T-cell (primary cell): ENCODE measurements at regions not wholly inside any gene's neighbourhood (a gene's known extent, or its start where the extent isn't known, plus 50 kb on each side); places are given as distances from the start of the nearest gene placed in this dataset.

Experiments
- ATAC-seq, 4 experiments: fragments of 200-7000 bp in 3 of 4; fragments of 150-1000 bp in 1 of 4; cut with Tn5 transposase; replicated peaks in 1 of 4; 1 replicate in 3 of 4; 2 replicates in 1 of 4; pipeline ENCODE4 v1.10.0; 2021; ENCODE audit warnings: moderate library complexity in 3 of 4, mild to moderate bottlenecking in 2 of 4, moderate number of reproducible peaks in 1 of 4
- CTCF ChIA-PET, 2 donors: fragments of 300-600 bp; sonication (Branson Sonifier 250); formaldehyde crosslinking; loops; one replicate each; lab custom pipeline; 2022; ENCODE audit warnings: antibody characterized with exemption in 2 of 2; lab: Charles Lee
- POLR2A ChIA-PET, 2 donors: fragments of 300-600 bp; sonication (Branson Sonifier 250); formaldehyde crosslinking; loops; one replicate each; lab custom pipeline; 2022; ENCODE audit warnings: antibody characterized with exemption in 2 of 2; lab: Charles Lee
- DNase-seq, 35 experiments: peaks; one replicate each; pipeline versions ENCODE4 v3.0.0 to v3.0.0-alpha.2; 2013 to 2023
- H3K27ac ChIP-seq: one replicate; pipeline ENCODE4 v1.5.1; 2013; ENCODE audit warnings: low read length
- H3K27me3 ChIP-seq, 2 experiments: replicated peaks in 1 of 2; 1 replicate in 1 of 2; 2 replicates in 1 of 2; pipeline versions ENCODE4 v1.6.1 to v1.7.0; 2013; ENCODE audit warnings: low read length in 1 of 2, mixed read lengths in 1 of 2; ENCODE audit not compliant: control insufficient read depth in 2 of 2, insufficient read depth in 2 of 2; ENCODE audit errors: extremely low read depth in 1 of 2
- H3K36me3 ChIP-seq, 2 donors: 1 replicate in 1 of 2; 2 replicates in 1 of 2; pipeline versions ENCODE4 v1.6.1 to v1.7.0; 2013; ENCODE audit warnings: low read length in 1 of 2; ENCODE audit not compliant: control insufficient read depth in 2 of 2, insufficient read depth in 1 of 2; ENCODE audit errors: extremely low read depth in 1 of 2
- H3K4me1 ChIP-seq, 2 experiments: 1 replicate in 1 of 2; 2 replicates in 1 of 2; pipeline versions ENCODE4 v1.6.1 to v1.7.0; 2013; ENCODE audit warnings: low read length in 2 of 2, mixed read lengths in 1 of 2; ENCODE audit not compliant: insufficient read depth in 2 of 2, control insufficient read depth in 1 of 2; ENCODE audit errors: extremely low read depth in 1 of 2
- H3K4me3 ChIP-seq, 2 donors: 1 replicate in 1 of 2; 2 replicates in 1 of 2; pipeline versions ENCODE4 v1.5.1 to v1.7.0; 2013; ENCODE audit warnings: mild to moderate bottlenecking in 2 of 2, low read length in 1 of 2, moderate library complexity in 1 of 2; ENCODE audit not compliant: control insufficient read depth in 1 of 2; ENCODE audit errors: extremely low read depth in 1 of 2
- H3K9me3 ChIP-seq: 2 replicates; pipeline ENCODE4 v1.7.0; 2013
- H3K27ac Mint-ChIP-seq, 2 donors: one replicate each; pipeline ENCODE4 v1.8.0; 2020 to 2021; ENCODE audit warnings: mild to moderate bottlenecking in 2 of 2, mixed read lengths in 2 of 2
- H3K27me3 Mint-ChIP-seq, 2 donors: one replicate each; pipeline ENCODE4 v1.8.0; 2021 to 2022; ENCODE audit warnings: mixed read lengths in 2 of 2
- H3K36me3 Mint-ChIP-seq: one replicate; pipeline ENCODE4 v1.8.0; 2021; ENCODE audit warnings: mixed read lengths
- H3K4me1 Mint-ChIP-seq, 3 donors: one replicate each; pipeline ENCODE4 v1.8.0; 2020 to 2022; ENCODE audit warnings: mixed read lengths in 3 of 3, mild to moderate bottlenecking in 1 of 3
- H3K4me3 Mint-ChIP-seq, 3 donors: one replicate each; pipeline ENCODE4 v1.8.0; 2020 to 2022; ENCODE audit warnings: mild to moderate bottlenecking in 3 of 3, mixed read lengths in 3 of 3, moderate library complexity in 3 of 3
- H3K9me3 Mint-ChIP-seq, 3 donors: one replicate each; pipeline ENCODE4 v1.8.0; 2020 to 2022; ENCODE audit warnings: mixed read lengths in 3 of 3
- WGBS: methylation state at CpG from one replicate; pipeline ENCODE4 v1.1.5; 2013; ENCODE audit warnings: missing lambda C conversion rate; ENCODE audit not compliant: insufficient coverage; 5-methylcytosine and 5-hydroxymethylcytosine counted together

DNA sequence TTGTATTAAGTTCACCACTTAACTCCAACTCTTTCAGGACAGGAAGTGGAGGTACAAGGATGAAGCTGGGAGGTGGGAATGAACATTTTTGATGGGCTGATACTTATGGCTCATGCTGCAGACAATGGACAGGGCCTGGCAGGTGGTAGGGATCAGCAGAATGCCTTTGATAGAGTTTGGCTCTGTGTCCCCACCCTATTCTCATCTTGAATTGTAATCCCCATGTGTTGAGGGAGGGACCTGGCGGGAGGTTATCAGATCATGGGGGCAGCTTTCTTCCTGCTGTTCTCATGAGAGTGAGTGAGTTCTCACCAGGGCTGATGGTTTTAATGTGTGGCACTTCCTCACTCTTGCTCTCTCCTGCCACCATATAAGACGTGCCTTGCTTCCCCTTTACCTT is 87.3 kb upstream of the PRLR start:
- ChIA-PET POLR2A (no interaction called here), CTCF (no interaction called here)
- Histone ChIP-seq H3K4me3 (no peak overlapping the region), H3K36me3 (no peaks in the 10 kb centered on the region), H3K4me1 (no peaks in the 10 kb centered on the region), H3K27ac (no peak overlapping the region), H3K9me3 (no peaks in the 10 kb centered on the region), H3K27me3 (no peaks in the 10 kb centered on the region)
- Mint-ChIP-seq H3K4me1 (peaks cover 0 to 6% (median 0%) of the 10 kb centered on the region in 3 donors), H3K4me3 (no peak overlapping the region), H3K27ac (no peak overlapping the region), H3K27me3 (peaks cover 3 to 10% of the 10 kb centered on the region in 2 donors), H3K36me3 (no peaks in the 10 kb centered on the region), H3K9me3 (no peaks in the 10 kb centered on the region)
- no peak for DNase-seq
- ATAC-seq = no peak
- no CpG with 5 or more reads among the region's 2 CpGs for WGBS

GRCh38 chr5:35316611-35317274 is 86.5 kb upstream of the PRLR start:
- CTCF ChIA-PET = no interaction called here
- WGBS = 100% methylated on average over 2 of the region's 4 CpGs
- DNase-seq (no peak), ATAC-seq (no peak)
- H3K27ac ChIP-seq = no peak overlapping the region
- no peak overlapping the region for H3K4me3 Mint-ChIP-seq
- POLR2A ChIA-PET = no interaction called here
- H3K4me3 ChIP-seq = no peak overlapping the region
- H3K4me1 ChIP-seq = no peaks in the 10 kb centered on the region
- no peaks in the 10 kb centered on the region for H3K9me3 Mint-ChIP-seq
- H3K36me3 ChIP-seq = no peaks in the 10 kb centered on the region
- H3K4me1 Mint-ChIP-seq = peaks cover 0 to 6% (median 0%) of the 10 kb centered on the region in 3 donors
- peaks cover 3 to 10% of the 10 kb centered on the region in 2 donors for H3K27me3 Mint-ChIP-seq
- no peaks in the 10 kb centered on the region for H3K27me3 ChIP-seq
- no peaks in the 10 kb centered on the region for H3K36me3 Mint-ChIP-seq
- no peaks in the 10 kb centered on the region for H3K9me3 ChIP-seq
- no peak overlapping the region for H3K27ac Mint-ChIP-seq

- H3K9me3 Mint-ChIP-seq = no peaks in the 10 kb centered on the region
- no peak overlapping the region for H3K4me3 ChIP-seq
- H3K27ac Mint-ChIP-seq = no peak overlapping the region
- ATAC-seq (no peak), DNase-seq (no peak)
- H3K27me3 ChIP-seq = no peaks in the 10 kb centered on the region
- no peaks in the 10 kb centered on the region for H3K4me1 ChIP-seq
- no peaks in the 10 kb centered on the region for H3K36me3 ChIP-seq
- WGBS = 54% methylated on average over 2 of the region's 2 CpGs
- no peak overlapping the region for H3K27ac ChIP-seq
- peaks cover 3 to 7% of the 10 kb centered on the region in 2 donors for H3K27me3 Mint-ChIP-seq
- H3K36me3 Mint-ChIP-seq = no peaks in the 10 kb centered on the region
- ChIA-PET POLR2A (no interaction called here), CTCF (no interaction called here)
- no peaks in the 10 kb centered on the region for H3K4me1 Mint-ChIP-seq
- H3K9me3 ChIP-seq = no peaks in the 10 kb centered on the region
- H3K4me3 Mint-ChIP-seq = no peak overlapping the region
These were observed 83.0 kb upstream of the PRLR start for GRCh38 chr5:35313291-35313690.

DNA sequence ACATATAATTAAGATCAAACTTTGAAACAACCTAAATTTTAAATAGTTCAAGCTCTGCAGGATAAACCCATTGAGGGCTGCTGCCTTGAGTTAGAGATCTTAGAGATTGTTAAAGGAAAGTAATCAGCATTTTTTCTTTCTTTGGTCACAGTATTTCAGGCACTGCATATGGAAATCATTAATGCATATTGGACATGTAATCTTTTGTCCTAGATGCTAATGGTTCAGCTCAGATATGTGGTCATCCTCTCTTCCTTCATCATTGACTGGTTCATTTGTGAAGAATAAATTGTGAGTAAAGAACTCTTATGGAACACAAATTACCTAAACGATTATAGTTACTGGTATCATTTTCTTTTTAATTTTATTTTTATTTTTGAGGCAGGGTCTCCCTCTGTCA is 82.0 kb upstream of the PRLR start:
- Mint-ChIP-seq H3K4me1 (no peaks in the 10 kb centered on the region), H3K4me3 (no peak overlapping the region), H3K36me3 (no peaks in the 10 kb centered on the region), H3K27me3 (peaks cover 3 to 7% of the 10 kb centered on the region in 2 donors), H3K9me3 (no peaks in the 10 kb centered on the region), H3K27ac (no peak overlapping the region)
- no peak overlapping the region for H3K27ac ChIP-seq
- CTCF ChIA-PET = no interaction called here
- H3K4me3 ChIP-seq = no peak overlapping the region
- POLR2A ChIA-PET = no interaction called here
- no peaks in the 10 kb centered on the region for H3K4me1 ChIP-seq
- H3K9me3 ChIP-seq = no peaks in the 10 kb centered on the region
- no CpG with 5 or more reads among the region's 1 CpG for WGBS
- DNase-seq (no peak), ATAC-seq (no peak)
- H3K27me3 ChIP-seq = no peaks in the 10 kb centered on the region
- no peaks in the 10 kb centered on the region for H3K36me3 ChIP-seq

- H3K27ac Mint-ChIP-seq = no peak overlapping the region
- Histone ChIP-seq H3K4me3 (no peak overlapping the region), H3K27me3 (no peaks in the 10 kb centered on the region), H3K4me1 (no peaks in the 10 kb centered on the region), H3K27ac (no peak overlapping the region), H3K36me3 (no peaks in the 10 kb centered on the region), H3K9me3 (no peaks in the 10 kb centered on the region)
- ChIA-PET POLR2A (no interaction called here), CTCF (interaction anchor here in 1 of 2 donors (0.7 kb wide), 1 partner anchor 702 kb away, joined by 3 read pairs; no protein-coding TSS in a partner anchor)
- H3K36me3 Mint-ChIP-seq = no peaks in the 10 kb centered on the region
- no peaks in the 10 kb centered on the region for H3K9me3 Mint-ChIP-seq
- DNase-seq (no peak), ATAC-seq (no peak)
- 90% methylated on average over 2 of the region's 7 CpGs for WGBS
- H3K4me1 Mint-ChIP-seq = no peaks in the 10 kb centered on the region
- no peak overlapping the region for H3K4me3 Mint-ChIP-seq
- peaks cover 7 to 11% of the 10 kb centered on the region in 2 donors for H3K27me3 Mint-ChIP-seq
These were observed 79.3 kb upstream of the PRLR start for GRCh38 chr5:35309365-35310130.

GRCh38 chr5:35308421-35308820 is 78.1 kb upstream of the PRLR start:
- Mint-ChIP-seq H3K9me3 (no peaks in the 10 kb centered on the region), H3K27ac (no peak overlapping the region), H3K36me3 (no peaks in the 10 kb centered on the region), H3K4me1 (no peaks in the 10 kb centered on the region), H3K27me3 (peaks cover 7 to 8% of the 10 kb centered on the region in 2 donors), H3K4me3 (no peak overlapping the region)
- ATAC-seq (no peak), DNase-seq (no peak)
- H3K9me3 ChIP-seq = no peaks in the 10 kb centered on the region
- POLR2A ChIA-PET = no interaction called here
- CTCF ChIA-PET = no interaction called here
- H3K27me3 ChIP-seq = no peaks in the 10 kb centered on the region
- WGBS = 30% methylated on average over 2 of the region's 2 CpGs
- H3K4me3 ChIP-seq = no peak overlapping the region
- no peak overlapping the region for H3K27ac ChIP-seq
- H3K4me1 ChIP-seq = no peaks in the 10 kb centered on the region
- H3K36me3 ChIP-seq = no peaks in the 10 kb centered on the region
